HG03103 (cell line): ENCODE measurements at regions not wholly inside any gene's neighbourhood (a gene's known extent, or its start where the extent isn't known, plus 50 kb on each side); places are given as distances from the start of the nearest gene placed in this dataset.
"Not testable (repeated sequence)": the region's sequence is repeated elsewhere in the genome, so short reads cannot be mapped to it uniquely, and the experiment has no call there.

Experiments used
- ATAC-seq: cut with Tn5 transposase; IDR thresholded peaks from one replicate; pipeline ENCODE4 v1.9.1; 2021; ENCODE audit warnings: low read depth; ENCODE audit not compliant: unreplicated experiment

DNA sequence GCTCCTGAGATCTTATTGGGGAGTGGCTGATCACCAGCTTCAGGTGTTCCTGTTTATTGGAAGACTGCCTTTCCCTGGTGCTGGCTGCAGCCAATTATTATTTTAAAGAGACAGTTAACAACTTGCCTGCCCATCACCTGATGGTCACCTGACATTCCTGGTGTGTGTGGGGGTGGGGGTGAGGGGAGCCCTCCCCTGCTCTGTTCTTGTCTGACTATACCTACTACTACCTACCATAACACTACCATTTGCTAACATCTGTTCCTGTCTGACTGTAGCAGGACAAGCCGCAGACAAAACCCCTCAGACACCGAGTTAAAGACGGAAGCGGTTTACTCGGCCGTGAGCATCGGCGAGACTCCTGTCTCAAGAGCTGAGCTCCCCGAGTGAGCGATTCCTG lies 54.9 kb upstream of the NBPF3 start:
- no peak for ATAC-seq

DNA sequence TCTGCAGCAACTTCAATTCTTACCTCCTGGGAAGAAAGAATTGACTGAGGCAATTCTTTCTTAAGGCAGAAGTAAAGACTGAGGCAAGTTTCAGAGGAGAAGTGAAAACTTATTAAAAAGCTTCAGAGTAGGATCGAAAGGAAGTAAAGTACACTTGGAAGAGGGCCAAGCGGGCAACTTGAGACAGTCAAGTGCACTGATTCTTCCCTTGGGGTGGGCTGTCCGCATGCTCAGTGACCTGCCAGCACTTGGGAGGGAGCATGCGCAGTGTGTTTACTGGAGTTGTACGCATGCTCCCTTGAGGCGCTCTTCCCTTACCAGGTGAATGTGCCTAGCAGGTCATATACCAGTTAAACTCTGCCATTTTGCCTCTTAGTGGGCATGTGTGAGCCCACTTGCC lies 55.3 kb upstream of the NBPF3 start:
- no peak for ATAC-seq

DNA sequence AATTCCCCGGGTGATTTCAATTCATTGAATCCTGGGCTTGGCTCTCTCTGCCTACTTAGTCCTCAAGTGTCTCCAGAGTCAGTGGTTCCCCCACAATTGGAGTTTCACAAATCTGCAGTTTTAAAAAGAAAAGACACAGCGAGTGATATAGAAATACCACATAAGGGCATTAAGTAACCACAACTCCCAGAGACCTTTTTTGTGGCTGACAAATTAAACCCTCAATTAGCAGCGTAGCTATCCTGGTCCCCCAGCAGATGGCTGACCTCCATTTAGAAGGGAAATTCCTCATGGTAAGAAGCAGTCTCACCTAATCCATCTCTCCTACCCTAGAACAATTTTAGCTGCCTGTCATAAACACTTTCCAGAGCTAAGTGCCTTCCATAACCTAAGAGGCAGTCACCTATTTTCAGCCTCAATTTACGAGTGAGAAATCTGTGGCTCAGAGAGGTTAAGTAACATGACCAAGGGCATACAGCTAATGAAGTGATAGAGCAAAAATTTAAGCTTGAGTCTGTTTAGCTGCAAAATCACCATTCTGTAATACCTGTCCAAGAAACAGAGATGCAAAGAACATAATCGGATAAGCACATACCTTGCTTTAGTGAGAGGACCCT lies 56.0 kb upstream of the NBPF3 start:
- ATAC-seq: no peak

DNA sequence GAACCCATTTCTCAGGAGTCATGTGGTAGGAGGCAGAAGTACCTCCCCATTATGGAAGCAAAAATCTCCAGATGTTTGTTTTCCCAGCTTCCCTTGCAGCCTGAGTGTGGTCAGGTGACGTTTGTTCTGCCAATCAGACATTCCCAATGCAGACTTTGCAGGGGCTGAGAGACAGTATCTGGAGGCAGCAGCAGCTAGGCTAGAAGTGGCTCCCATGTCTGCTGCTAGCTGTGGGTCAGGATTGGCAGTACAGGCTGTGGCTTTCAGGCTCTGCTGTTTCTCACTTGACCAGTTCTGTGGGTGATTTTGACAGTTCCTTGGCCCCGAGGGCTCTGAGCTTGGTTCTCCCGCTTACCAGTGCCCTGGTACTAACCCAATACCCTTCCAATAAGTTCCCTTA lies 58.6 kb upstream of the NBPF3 start:
- ATAC-seq: no peak

DNA sequence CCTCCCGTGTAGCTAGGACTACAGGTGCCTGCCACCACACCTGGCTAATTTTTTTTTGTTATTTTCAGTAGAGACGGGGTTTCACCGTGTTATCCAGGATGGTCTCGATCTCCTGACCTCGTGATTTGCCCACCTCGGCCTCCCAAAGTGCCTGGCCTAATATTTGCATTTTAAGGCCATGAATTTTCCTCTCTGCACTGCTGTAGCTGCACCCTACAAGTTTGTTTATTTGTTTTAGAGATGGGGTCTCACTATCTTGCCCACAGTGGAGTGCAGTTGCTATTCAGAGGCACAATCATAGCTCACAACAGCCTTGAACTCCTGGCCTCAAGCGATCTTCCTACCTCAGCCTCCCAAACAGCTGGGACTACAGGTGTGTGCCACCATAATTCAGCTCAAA lies 59.8 kb upstream of the NBPF3 start:
- ATAC-seq: not testable (repeated sequence)

DNA sequence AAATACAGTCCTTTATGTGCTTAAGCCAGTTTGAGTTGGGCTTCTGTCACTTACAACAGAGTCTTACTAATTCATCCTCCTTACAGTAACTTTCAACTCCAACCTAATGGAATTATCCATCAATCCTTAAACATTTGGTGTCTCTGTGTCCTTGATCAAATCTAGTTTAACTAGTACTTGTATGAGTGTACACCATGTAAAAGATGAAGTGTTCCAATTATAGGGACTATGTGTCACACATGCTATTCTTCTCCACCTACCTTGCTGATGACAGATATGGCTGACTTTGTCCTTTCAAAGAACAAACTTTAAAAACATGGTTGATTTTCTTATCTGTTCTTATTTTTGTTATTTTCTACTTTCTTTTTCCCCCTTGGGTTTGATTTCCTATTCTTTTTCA lies 60.4 kb upstream of the NBPF3 start:
- ATAC-seq: no peak

DNA sequence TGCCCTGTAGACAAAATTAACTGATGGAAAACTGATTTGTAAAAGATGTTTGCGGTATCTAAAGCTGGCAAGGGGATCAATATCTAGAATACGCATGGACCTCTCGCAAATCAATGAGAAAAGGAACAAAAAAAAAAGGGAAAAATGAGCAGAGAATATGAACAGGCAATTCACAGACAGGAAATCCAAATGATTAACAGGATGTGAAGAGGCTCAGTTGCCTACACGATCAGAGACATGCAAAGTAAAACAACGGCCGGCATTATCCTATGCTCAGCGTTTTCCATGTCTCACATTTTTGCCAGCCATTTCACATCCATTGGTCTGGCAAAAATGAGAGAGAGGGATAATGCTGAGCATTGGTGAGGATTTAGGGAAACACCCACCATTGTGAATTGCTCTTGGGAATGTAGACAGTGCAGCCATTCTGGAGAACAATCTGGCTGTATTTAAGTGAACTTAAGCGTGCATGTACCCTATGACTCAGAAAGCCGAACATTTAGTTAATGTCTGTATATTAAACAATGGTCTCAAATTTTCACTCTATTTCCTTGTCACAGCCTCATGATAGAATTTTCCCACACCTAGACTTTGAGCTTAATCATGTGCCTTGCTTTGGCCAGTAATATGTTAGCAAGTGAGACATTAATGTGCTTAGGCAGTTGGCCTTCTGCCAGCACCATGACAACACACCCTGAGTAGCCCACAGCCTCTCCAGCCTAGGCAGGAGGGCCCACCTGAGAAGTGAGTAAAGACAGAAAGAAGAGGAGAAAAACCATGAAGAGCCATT lies 61.0 kb upstream of the NBPF3 start:
- ATAC-seq: no peak

DNA sequence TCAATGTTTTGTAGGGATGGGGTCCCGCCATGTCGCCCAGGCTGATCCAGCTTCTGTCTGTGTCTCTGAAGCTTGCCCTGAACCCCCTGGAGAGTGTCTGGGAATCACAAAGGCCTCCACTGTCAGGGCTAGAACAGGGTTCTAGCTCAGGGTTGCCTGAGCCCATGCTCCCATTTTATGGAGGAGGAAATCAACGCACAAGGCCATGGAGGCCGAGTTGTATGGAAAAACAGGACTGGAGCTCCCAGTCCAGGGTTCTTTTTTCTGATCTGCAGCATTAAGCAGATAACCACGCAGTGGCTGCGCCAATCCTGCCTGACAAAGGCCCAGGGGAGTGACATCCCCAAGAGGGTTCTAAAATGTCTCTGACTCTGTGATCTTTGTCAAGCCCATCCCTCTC lies 67.6 kb upstream of the NBPF3 start:
- no peak for ATAC-seq

DNA sequence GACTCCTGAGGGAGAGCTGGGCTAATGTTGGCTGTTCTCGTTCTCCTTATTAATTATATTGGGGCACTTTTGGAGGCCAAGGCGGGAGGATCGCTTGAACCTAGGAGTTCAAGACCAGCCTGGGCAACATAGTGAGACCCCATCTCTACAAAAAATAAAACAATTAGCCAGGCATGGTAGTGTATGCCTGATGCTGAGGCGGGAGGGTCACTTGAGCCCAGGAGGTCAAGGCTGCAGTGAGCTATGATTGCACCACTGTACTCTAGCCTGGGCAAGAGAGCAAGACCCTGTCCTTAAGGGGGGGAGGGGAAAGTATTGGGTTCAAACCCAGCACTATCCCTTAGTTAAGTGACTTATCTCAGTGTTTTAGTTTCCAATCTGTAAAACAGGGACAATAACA lies 70.0 kb upstream of the NBPF3 start:
- no peak for ATAC-seq

DNA sequence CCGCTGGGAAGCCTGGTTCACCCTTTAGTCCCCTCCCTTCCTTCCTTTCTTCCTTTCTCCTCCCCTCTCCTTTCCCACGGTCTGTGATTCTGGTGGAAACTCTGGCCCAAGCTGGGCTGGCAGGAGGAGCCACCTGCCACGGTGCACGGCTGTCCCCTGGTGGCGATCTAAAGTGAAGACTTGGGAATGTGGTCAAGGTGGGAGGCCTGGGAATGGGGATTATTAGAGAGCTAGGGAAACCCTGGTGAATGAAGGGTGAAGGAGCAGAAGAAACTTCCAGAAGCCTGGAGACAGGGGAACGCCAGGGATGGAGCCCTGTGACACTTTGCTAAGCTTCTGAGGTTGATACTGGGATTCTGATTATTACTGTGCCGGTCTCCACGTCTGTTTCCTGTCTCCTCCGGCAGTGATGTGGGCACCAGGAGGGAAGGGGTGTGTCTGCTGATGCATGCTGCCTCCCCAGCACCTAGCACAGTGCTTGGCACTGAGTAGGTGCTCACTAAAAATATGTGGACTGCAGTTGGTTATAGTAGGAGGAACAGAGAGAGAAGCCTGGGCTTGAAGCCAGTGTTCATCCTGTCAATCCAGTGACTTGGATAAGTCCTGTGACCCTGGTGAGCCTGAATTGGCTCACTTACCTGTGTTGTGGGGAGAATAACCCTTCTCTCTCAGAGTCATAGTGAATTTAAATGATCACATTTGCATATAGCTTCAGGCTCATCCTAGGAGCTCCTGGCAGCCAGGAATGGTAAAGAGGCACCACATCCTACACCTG lies 71.2 kb upstream of the NBPF3 start:
- ATAC-seq: no peak

DNA sequence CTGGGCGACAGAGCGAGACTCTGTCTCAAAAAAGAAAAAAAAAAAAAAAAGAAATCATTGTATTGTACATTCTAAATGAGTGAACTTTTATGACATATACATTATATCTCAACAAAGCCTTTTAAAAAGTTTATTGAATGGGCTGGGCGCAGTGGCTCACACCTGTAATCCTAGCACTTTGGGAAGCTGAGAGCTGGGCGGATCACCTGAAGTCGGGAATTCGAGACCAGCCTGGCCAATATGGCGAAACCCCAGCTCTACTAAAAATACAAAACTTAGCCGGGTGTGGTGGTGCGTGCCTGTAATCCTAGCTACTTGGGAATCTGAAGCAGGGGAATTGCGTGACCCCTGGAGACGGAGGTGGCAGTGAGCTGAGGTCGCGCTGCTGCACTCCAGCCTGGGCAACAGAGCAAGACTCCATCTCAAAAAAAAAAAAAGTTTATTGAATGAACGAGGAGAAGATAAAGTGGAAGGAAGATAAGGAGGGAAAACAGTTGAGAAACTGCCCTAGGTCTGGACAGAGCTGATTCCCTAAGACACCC lies 71.9 kb upstream of the NBPF3 start:
- not testable (repeated sequence) for ATAC-seq

DNA sequence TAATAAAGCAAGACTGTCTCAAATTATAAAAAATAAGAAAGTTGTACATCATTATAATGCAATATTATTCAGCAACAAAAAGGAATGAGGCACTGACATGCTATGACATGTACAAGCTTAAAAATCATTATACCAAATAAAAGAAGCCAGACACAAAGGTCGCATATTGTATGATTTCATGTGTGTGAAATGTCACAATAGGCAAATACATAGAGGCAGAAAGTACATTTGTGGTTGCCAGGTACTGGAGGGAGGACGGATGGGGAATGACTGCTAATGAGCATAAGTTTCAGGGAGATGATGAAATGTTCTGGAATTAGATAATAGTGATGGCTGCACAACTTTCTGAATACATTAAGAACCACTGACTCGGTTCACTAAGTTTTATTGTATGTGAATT lies 73.6 kb upstream of the NBPF3 start:
- no peak for ATAC-seq

DNA sequence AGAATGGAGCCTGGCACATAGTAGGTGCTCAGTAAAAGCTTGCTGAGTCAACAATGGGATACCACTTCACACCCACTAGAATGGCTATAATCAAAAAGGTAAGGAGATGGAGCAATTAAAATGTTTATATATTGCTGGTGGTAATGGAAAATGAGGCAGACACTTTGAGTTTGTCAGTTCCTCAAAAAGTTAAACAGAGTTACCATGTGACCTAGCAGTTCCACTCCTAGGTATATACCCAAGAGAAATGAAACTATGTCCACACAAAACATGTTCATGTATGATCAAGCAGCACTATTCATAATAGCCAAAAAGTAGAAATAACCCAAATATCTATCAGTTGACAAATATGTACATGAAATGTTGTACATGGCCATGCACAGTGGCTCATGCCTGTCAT lies 74.8 kb upstream of the ECE1 start:
- no peak for ATAC-seq

DNA sequence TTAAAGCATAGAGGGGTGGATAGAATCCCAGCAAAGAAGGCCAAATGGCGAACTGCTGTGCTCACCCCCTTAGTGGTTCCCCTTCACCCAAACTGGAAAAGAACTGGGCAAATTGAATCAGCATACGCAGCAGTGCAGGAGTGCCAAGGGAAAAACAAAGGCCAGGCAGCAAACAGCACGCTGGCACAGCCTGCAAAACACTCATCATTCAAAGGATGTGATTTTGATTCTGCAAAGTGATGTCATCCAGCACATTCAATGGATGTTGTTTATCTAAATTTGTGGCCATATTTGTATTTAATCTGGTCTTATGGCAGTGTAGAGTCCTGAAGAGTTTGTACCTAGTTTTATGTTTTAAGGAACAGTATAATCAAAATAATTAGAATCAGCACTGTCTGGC lies 71.8 kb upstream of the ECE1 start:
- ATAC-seq: no peak

DNA sequence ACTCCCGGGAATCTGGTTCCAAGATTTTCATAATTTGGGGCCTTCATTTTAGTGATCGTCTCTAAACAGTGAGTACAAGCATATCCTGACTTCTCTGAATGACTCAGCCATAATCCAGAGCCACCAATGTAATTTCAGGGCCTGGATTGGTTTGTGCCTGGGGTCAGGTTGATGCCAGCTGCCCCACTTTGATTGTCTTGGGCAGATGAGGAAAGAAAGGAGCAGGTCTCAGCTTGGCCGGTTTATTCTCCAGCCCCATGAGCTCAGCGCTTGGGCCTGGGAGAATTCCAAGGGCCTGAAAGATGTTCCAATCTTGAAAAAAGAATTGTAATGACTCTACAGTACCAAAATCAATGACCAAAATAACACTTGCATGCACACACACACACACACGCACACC lies 71.2 kb upstream of the ECE1 start:
- no peak for ATAC-seq

DNA sequence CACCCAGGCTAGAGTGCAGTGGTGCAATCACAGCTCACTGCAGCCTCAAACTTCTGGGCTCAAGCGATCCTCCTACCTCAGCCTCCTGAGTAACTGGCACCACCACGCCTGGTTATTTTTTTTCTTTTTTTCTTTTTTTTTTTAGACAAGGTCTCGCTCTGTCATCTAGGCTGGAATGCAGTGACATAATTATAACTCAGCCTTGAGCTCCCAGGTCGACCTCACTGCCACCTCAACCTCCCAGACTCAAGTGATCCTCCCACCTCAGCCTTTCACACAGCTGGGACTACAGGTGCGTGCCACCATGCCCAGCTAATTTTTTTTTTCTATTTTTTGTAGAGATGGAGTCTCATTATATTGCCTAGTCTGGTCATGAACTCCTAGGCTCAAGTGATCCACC lies 66.9 kb upstream of the ECE1 start:
- no peak for ATAC-seq

DNA sequence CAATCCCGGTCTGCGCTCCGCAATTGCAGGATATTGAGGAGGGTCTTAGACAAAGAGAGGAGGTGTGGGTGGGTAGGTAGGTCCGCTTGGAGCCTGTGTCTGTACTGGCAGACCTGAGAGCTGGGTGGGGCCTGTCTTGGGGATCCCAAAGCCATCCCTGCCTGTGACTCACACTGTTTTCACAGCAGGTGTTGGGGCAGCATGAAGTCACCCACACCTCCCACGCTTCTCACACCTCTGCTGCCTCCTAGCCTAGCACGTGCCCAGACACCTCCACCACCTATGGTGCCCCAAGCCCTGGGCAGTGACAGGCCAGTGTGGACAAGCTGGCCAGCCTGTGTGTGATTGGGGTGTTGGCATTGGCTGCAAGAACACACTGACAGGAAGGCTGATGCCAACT lies 65.7 kb upstream of the ECE1 start:
- ATAC-seq: no peak

DNA sequence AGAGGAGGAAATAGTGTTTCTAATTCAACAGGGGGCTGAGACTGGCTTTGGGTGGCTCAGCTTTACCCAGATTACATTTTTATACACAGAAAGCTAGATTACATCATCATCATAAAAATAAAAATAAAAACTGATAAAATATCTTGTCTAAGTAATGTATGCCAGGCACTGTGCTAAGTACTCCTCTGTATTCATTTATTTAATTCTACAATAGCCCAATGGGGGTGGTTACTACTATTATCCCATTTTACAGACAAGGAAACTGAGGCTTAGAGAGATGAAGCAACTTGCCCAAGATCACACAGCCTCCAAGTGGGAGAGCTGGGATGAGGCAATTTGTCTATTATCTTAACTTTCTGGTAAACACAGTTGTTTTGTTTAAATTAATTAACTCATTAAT lies 62.3 kb upstream of the ECE1 start:
- no peak for ATAC-seq

DNA sequence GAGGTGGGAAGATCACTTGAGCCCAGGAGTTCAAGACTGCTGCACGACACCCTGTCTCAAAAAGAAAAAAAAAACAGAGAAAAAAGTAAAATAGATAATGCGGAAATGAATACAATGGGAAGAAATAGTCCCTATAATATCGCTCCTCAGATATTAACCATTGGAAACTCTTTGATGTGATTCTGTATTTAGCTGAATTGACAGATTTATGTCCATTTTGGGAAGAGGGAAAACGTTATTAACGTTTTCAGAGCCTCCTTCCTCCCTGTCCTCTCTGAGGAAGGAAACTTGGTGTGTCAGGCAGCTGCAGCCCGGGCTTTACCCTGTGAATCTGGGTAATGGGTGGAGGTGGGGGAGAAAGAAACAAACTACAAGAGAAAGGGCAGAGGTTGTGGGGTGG lies 61.6 kb upstream of the ECE1 start:
- no peak for ATAC-seq

DNA sequence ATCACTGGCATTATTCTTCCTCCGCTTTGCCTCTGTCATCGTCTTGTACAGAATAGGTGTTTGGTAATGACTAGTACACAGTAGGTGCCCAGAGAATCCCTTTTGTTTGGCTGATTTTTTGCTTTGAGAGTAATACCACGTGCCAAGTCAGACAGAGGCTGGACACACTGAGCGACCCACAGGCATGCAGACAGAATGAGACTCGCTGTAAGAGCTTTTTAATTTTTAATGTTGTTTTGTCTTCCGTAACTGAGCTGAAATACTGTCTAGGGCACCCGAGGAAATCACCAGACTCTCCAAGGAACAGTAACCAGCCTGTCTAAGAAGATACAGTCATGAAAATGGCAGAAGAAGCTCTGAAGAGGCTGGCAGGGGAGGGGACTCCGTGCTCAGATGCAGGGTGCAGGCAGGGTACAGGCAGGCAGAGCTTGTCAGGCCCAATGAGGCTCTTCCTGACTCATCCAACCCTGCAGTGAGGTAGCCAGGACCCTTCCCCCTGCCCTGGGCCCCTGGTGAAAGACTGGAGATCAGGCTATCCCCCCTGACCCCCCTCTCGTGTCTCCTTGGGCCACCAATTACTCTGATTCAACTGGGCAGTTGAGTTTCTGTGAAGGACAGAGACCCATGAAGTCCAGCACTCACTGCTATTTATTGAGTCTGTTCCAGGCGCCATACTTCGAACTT lies 60.1 kb upstream of the ECE1 start:
- ATAC-seq: no peak

DNA sequence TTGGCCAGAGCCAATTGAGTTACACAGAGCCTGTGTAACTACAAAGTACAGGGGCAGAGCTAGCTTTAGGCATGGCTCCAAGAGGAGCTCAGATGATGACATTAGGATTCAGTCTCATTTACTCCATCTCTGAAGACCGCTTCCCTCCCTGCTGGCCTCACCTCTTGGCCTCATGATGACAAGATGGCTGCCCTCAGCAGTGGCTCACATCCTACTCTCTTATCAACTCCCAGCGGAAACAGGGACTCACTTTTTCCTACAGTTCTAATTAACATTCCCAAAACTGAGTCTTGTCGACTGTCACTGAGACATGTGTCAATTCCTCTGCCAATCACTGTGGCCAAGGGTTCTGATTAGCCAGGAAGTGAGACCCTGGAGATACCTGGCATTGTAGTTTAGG lies 59.4 kb upstream of the ECE1 start:
- no peak for ATAC-seq
